Iris pigment epithelial cell (primary cell): ENCODE measurements at regions not wholly inside any gene's neighbourhood (a gene's known extent, or its start where the extent isn't known, plus 50 kb on each side); places are given as distances from the start of the nearest gene placed in this dataset.
A peak's percentile ranks its signal among the peaks of the same experiment; 100 is the strongest.
"Not testable (repeated sequence)": the region's sequence is repeated elsewhere in the genome, so short reads cannot be mapped to it uniquely, and the experiment has no call there.

Experiments used
- DNase-seq: peaks from one replicate; pipeline ENCODE4 v3.0.0-alpha.2; 2011; ENCODE audit warnings: low read depth

DNA sequence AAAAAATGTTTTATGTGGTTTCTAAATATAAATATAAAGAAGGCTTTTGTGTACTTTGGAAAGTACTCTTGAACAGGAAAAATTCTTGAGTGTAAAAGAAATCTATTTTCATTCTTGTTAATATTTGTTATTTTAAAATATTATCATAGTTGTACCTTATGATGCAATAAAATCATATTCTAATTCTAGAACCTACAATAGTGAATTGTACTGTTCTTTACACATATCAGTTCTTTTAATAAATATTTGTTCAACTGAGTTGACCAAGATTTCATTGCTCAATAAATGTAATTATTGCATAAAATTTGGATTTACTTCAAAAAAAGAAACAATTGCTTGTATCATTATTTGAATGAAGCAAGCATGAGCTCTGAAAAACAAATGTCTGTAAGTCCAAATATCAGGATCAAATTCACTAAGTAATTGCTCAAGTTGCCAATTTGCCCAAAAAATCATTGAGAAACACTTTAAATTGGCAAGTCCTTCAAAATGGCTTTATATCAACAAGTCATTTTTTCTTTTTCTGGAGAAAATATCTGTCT lies 191.6 kb upstream of the SLC16A7 start:
- no peak for DNase-seq

- DNase-seq: peak; percentile 78
Observed at GRCh38 chr12:59403259-59403932, 192.4 kb upstream of the SLC16A7 start.

GRCh38 chr12:59401862-59402261 lies 194.0 kb upstream of the SLC16A7 start:
- DNase-seq: no peak

DNA sequence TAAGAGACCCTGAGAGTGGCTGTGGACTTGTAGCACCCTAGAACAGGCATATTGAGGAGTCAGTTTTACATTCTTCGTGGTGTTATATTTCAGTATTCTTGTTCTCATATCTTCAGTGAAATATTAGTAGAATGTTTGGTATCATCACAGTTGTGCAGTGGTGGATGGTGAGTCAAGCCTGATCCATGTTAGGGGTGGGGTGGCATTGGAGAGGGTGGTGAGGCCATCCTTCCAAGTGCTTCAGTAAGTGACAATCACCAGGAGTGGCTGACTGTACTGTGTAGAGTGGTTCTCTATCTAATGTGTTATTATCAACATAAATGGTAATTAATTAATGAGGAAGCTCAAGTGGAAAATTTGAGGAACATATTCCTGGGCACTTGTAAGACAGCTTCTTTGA lies 197.7 kb upstream of the SLC16A7 start:
- no peak for DNase-seq

GRCh38 chr12:59396919-59397318 lies 198.9 kb upstream of the SLC16A7 start:
- DNase-seq: no peak

GRCh38 chr12:59396519-59396918 lies 199.3 kb upstream of the SLC16A7 start:
- no peak for DNase-seq

DNA sequence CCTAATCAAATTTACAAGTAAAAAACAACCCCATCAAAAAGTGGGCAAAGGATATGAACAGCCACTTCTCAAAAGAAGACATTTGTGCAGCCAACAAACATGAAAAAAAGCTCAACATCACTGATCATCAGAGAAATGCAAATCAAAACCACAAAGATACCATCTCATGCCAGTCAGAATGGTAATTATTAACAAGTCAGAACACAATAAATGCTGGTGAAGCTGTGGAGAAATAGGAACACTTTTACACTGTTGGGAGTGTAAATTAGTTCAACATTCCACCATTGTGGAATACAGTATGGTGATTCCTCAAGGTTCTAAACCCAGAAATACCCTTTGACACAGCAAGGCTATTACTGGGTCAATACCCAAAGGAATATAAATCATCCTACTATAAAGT lies 200.5 kb upstream of the SLC16A7 start:
- DNase-seq: not testable (repeated sequence)

- no peak for DNase-seq
Observed at GRCh38 chr12:59393506-59393905, 202.3 kb upstream of the SLC16A7 start.

- no peak for DNase-seq
Observed at GRCh38 chr12:59389968-59390576, 205.8 kb upstream of the SLC16A7 start.

DNA sequence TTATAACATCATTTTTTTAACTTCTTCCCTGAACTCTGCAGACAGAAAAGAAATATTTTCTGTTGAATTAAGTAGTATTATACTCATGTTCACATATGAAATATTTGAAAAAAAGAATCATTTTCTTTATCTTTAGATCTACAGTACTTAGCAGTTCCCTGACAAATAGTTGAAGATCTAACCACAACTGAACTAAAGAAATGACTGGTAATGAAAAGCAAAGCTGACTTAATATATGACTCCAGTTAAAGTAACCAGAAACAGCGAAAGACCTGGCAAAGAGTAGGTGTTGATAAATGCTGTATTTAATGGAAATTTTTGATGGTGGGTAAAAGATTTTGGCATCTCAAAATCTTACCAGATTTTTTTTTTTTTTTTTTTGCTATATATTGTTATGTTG lies 207.1 kb upstream of the SLC16A7 start:
- no peak for DNase-seq

DNA sequence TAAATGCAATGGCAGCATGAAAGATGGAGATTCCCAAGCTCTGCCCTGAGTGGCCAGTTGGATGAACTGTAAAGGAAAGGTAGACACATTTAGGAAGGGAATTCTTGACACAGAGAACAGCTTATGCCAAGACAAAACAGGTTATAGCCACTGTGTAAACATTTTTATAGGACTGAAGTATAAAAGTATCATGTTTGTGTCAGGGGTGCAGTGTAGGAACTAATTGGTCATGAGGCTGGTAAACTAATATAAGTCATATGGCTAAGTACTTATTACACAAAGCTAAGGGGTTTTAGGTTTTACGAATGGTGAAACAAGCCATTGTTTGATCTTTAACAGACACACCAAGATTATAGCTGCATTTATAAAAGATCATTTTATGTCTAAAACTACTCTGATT lies 207.7 kb upstream of the SLC16A7 start:
- no peak for DNase-seq

DNA sequence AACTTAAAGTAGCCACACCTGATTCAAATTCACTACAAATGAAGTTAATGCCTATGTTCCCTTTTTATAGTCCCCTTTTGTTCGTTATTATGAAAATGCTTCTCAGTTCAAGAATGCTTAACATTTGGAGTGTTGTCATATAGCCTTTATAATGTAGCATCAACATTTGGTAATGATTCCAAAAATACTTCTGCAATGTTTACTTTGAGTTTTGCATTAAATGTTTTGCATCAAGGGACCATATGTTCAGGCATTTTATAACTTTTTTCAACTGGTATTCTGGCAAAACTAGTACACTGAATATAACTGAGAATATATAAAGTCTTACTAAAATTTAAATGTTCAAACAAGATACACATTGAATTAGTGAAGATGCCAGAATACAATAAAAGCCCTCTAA lies 209.6 kb upstream of the SLC16A7 start:
- DNase-seq: no peak

DNA sequence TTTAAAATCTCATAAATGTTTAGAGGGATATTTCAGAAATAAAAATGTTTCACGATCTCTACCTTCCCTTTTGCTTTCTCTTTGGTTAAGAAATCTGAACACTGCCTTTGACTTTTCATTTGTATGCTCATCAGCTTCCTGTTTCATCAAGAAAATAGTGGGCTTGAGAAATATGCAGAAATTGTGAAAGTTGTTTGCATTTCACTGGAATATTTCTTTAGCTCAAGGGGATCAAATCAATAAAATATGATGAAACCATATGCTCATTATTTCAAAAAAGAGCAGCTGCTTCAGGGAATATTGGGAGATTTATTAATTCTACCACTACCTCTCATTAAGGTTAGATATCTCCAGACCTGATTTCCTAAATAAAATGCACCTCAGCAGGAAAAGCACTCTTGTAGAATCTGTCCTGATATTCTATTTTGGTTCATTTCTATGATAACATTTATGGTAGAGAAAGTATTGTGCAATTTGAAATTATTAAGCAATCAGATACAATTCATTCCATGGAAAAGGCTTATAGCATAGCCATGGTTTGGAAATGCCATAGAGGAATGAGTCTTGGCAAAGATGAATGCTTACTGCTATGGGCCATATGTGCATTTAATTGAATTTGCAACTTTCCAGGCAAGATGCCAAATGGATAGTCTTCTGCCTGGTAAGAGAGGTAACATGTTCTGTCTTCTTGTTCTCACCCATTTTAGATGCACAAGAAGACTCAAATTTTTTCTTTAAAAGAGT lies 212.6 kb upstream of the SLC16A7 start:
- peak; percentile 83 for DNase-seq

- no peak for DNase-seq
Observed at GRCh38 chr12:59382282-59383078, 213.3 kb upstream of the SLC16A7 start.

- no peak for DNase-seq
Observed at GRCh38 chr12:59381106-59381505, 214.7 kb upstream of the SLC16A7 start.

DNA sequence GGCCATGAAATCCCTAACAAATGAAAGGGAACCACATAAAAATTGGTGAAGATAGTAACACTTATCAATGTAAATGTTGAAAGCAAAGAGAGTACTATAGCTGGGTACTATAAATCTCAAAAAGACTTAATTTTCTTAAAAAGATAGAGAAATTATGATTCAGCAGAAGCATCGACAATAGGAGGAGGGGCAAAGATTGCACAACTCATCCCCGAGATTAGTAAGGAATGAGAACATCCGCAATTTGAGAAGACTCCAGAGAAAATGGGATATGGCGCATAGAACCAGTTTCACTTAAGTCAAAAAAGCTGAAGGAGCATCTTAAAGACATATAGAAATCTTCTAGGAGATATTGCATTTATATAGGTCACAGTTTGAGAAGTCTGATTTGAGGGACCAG lies 220.2 kb upstream of the SLC16A7 start:
- peak; percentile 36 for DNase-seq

DNA sequence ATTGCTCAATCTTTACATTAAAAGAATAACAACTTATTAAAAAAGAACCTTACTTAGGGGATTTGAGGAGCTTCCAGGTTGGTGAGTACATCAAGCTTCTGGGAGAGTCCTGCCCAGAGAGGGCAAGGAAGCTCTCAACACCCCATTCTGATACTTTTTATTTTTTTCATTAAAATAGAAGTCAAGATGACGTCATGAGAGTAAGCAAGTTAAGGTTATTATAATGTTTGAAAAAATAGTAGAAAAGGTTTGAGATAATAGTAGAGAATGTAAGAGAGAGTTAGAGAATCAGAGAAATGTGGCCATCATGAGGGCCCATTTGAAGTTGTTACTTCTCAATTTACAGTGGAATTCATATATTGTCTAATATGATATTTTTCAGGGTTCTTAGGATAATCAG lies 221.0 kb upstream of the SLC16A7 start:
- no peak for DNase-seq

GRCh38 chr12:59372956-59373355 lies 222.9 kb upstream of the SLC16A7 start:
- DNase-seq: peak; percentile 39

- no peak for DNase-seq
Observed at GRCh38 chr12:59370933-59371332, 224.9 kb upstream of the SLC16A7 start.

DNA sequence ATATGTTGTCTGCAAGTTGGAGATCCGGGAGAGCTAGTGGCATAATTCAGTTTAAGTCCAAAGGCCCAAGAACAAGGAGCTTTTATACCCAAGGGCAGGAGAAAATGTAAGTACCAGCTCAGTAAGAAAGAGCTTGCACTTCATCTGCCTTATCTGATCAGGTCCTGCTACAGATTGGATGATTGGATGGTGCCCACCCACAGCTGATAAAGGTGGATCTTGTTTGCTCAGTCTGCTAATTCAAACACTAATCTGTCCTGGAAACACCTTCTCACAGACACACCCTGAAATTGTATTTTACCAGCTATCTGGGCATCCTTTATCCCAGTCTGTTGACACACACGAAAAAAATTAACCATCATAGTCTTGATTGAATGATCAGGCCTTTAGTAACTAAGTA lies 230.7 kb upstream of the SLC16A7 start:
- DNase-seq: no peak

- peak; percentile 6 for DNase-seq
Observed at GRCh38 chr12:59357811-59358210, 238.0 kb upstream of the SLC16A7 start.

DNA sequence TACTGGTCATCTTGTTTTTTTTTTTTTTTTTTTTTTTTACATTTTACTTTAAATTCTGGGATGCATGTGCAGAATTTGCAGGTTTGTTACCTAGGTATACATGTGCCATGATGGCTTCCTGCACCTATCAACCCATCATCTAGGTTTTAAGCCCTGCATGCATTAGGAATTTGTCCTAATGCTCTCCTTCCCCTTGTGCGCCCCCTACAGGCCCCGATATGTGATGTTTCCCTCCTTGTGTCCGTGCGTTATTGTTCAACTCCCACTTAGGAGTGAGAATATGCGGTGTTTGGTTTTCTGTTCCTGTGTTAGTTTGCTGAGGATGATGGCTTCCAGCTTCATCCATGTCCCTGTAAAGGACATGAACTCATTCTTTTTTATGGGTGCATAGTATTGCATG lies 249.6 kb upstream of the SLC16A7 start:
- peak; percentile 4 for DNase-seq
